ENCODE measurements at regions not wholly inside any gene's neighbourhood (a gene's known extent, or its start where the extent isn't known, plus 50 kb on each side); places are given as distances from the start of the nearest gene placed in this dataset.

GRCh38 chr5:129821477-129822131 lies 73.7 kb downstream of the MINAR2 start:
- no peak overlapping the region for H3K4me3 ChIP-seq (ENCODE audit: low read length)
- DNase-seq (ENCODE audit: low read depth) = no peak
- TF ChIP-seq CTCF (conservative IDR thresholded peaks at IDR 0.05; ENCODE audit: low read length) = no peak

DNA sequence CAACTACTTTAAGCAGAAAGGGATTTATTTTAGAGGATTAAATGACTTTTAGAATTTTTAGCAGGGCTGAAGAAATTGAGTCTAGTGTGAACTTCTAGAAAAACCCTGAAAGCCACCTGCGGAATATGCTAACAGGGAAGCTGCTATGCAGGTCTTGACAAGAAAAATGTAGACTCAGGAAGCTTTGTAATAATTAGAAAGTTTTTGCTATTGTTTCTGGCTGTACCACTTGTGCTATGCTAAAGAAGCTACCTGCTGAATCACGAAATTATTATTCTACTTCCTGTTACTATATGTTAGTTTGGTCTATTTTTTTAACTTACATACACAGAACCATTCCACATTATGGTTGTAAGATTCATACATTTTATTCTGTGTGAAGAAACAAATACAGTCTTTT lies 74.0 kb upstream of the CHSY3 start:
- no peak overlapping the region for H3K4me3 ChIP-seq (ENCODE audit: low read length)
- no peak for TF ChIP-seq CTCF (conservative IDR thresholded peaks at IDR 0.05; ENCODE audit: low read length)
- DNase-seq (ENCODE audit: low read depth) = no peak

GRCh38 chr5:129836321-129836720 lies 67.9 kb upstream of the CHSY3 start:
- no peak for DNase-seq (ENCODE audit: low read depth)
- H3K4me3 ChIP-seq (ENCODE audit: low read length) = no peak overlapping the region
- no peak for TF ChIP-seq CTCF (conservative IDR thresholded peaks at IDR 0.05; ENCODE audit: low read length)

GRCh38 chr5:129844764-129845163 lies 59.5 kb upstream of the CHSY3 start:
- DNase-seq (ENCODE audit: low read depth) = no peak
- no peak for TF ChIP-seq CTCF (conservative IDR thresholded peaks at IDR 0.05; ENCODE audit: low read length)
- H3K4me3 ChIP-seq (ENCODE audit: low read length) = no peak overlapping the region

DNA sequence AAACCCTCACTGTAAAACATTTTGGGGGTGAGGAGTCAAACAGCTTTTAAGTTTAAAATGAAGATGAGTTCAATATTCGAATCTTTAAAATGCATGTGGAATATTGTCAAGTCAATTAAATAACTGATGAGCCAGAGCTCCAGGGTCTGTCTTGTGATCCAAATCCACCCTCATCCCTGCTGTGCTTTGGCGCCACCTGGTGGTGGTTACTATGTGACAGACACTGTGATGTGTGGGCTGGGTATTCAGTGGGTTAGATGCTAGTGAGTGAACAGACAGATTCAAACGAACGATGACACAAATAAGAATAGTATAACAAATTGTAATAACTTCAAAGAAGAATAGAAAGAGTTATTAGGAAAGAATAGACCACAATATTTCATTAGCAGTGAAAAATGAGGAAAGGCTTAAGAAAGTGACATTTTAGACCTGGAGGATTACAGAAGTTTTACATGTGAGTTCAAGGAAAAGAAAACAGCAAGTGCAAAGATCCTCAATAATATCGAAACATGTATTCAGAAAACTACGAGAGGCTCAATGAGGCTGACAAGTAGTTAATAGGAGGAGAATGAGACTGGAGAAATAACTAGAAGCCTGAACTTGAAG lies 51.4 kb upstream of the CHSY3 start:
- H3K4me3 ChIP-seq (ENCODE audit: low read length) = no peak overlapping the region
- TF ChIP-seq CTCF (conservative IDR thresholded peaks at IDR 0.05; ENCODE audit: low read length) = peak; percentile 98
- DNase-seq (ENCODE audit: low read depth) = peak; percentile 59

- no peak for DNase-seq (ENCODE audit: low read depth)
- H3K4me3 ChIP-seq (ENCODE audit: low read length) = no peak overlapping the region
- no peak for TF ChIP-seq CTCF (conservative IDR thresholded peaks at IDR 0.05; ENCODE audit: low read length)
Observed at GRCh38 chr5:129853588-129853987, 50.7 kb upstream of the CHSY3 start.
